GM21390 (cell line): ENCODE measurements at regions not wholly inside any gene's neighbourhood (a gene's known extent, or its start where the extent isn't known, plus 50 kb on each side); places are given as distances from the start of the nearest gene placed in this dataset.

Experiments
- ATAC-seq: cut with Tn5 transposase; IDR thresholded peaks from one replicate; pipeline ENCODE4 v1.9.1; 2021; ENCODE audit not compliant: unreplicated experiment

GRCh38 chr15:99921101-99921500 lies 187.9 kb upstream of the LYSMD4 start:
- ATAC-seq: no peak

- ATAC-seq: no peak
Observed at GRCh38 chr15:99918072-99918471, 184.8 kb upstream of the LYSMD4 start.

GRCh38 chr15:99917252-99917651 lies 184.0 kb upstream of the LYSMD4 start:
- no peak for ATAC-seq

GRCh38 chr15:99916668-99917223 lies 183.5 kb upstream of the LYSMD4 start:
- ATAC-seq: no peak

- no peak for ATAC-seq
Observed at GRCh38 chr15:99914723-99915122, 181.5 kb upstream of the LYSMD4 start.

- no peak for ATAC-seq
Observed at GRCh38 chr15:99911816-99912215, 178.6 kb upstream of the LYSMD4 start.

GRCh38 chr15:99909592-99910295 lies 176.5 kb upstream of the LYSMD4 start:
- no peak for ATAC-seq

- no peak for ATAC-seq
Observed at GRCh38 chr15:99907698-99908097, 174.5 kb upstream of the LYSMD4 start.

- no peak for ATAC-seq
Observed at GRCh38 chr15:99906793-99907192, 173.6 kb upstream of the LYSMD4 start.

- ATAC-seq: no peak
Observed at GRCh38 chr15:99906311-99906710, 173.1 kb upstream of the LYSMD4 start.

- ATAC-seq: no peak
Observed at GRCh38 chr15:99902248-99902928, 169.2 kb upstream of the LYSMD4 start.

- ATAC-seq: peak; percentile 58
Observed at GRCh38 chr15:99895956-99896311, 162.7 kb upstream of the LYSMD4 start.

GRCh38 chr15:99895189-99895955 lies 162.1 kb upstream of the LYSMD4 start:
- peak; percentile 74 for ATAC-seq

- no peak for ATAC-seq
Observed at GRCh38 chr15:99878835-99879234, 145.6 kb upstream of the LYSMD4 start.

GRCh38 chr15:99873451-99873850 lies 140.2 kb upstream of the LYSMD4 start:
- no peak for ATAC-seq

GRCh38 chr15:99863550-99864198 lies 130.4 kb upstream of the LYSMD4 start:
- ATAC-seq: no peak

GRCh38 chr15:99857836-99858235 lies 124.6 kb upstream of the LYSMD4 start:
- no peak for ATAC-seq

- no peak for ATAC-seq
Observed at GRCh38 chr15:99850517-99850916, 117.3 kb upstream of the LYSMD4 start.

- no peak for ATAC-seq
Observed at GRCh38 chr15:99845009-99845408, 111.8 kb upstream of the LYSMD4 start.

- ATAC-seq: no peak
Observed at GRCh38 chr15:99844150-99844549, 110.9 kb upstream of the LYSMD4 start.

GRCh38 chr15:99842071-99842470 lies 108.8 kb upstream of the LYSMD4 start:
- ATAC-seq: no peak
